Ascending aorta (tissue), 2 donors: ENCODE measurements at regions not wholly inside any gene's neighbourhood (a gene's known extent, or its start where the extent isn't known, plus 50 kb on each side); places are given as distances from the start of the nearest gene placed in this dataset.

Experiments
- DNase-seq, 2 donors: peaks; one replicate each; pipeline ENCODE4 v3.0.0-alpha.2; 2019; ENCODE audit warnings: low spot score in 2 of 2
- H3K27ac ChIP-seq, 2 donors: fragments of 200-600 bp; sonication (generic); one replicate each; pipeline ENCODE4 v1.5.1; 2016 to 2017; ENCODE audit warnings: mild to moderate bottlenecking in 1 of 2
- H3K27me3 ChIP-seq: fragments of 200-600 bp; sonication (generic); one replicate; pipeline ENCODE4 v1.5.1; 2017
- H3K36me3 ChIP-seq, 2 donors: fragments of 200-600 bp; sonication (generic); one replicate each; pipeline ENCODE4 v1.5.1; 2016
- H3K4me1 ChIP-seq, 2 donors: fragments of 200-600 bp; sonication (generic); one replicate each; pipeline ENCODE4 v1.5.1; 2016 to 2017; ENCODE audit warnings: mild to moderate bottlenecking in 1 of 2
- H3K4me3 ChIP-seq, 2 donors: fragments of 200-600 bp; sonication (generic); one replicate each; pipeline ENCODE4 v1.5.1; 2016 to 2017; ENCODE audit warnings: mild to moderate bottlenecking in 1 of 2
- H3K9me3 ChIP-seq, 2 donors: fragments of 200-600 bp; sonication (generic); one replicate each; pipeline ENCODE4 v1.5.1; 2016
- CTCF ChIP-seq, 3 experiments: fragments of 200-600 bp in 2 of 3; fragments of 450-650 bp in 1 of 3; sonication (generic) in 2 of 3; IDR thresholded peaks; one replicate each; pipeline ENCODE4 v1.5.1; 2016 to 2019; ENCODE audit warnings: antibody characterized with exemption in 3 of 3, mild to moderate bottlenecking in 1 of 3, moderate library complexity in 1 of 3
- intact Hi-C: fragments of 100-400 bp; cut with DNase I; formaldehyde crosslinking; loops from one replicate; pipeline ENCODE4 v1.15.1; 2023

- Histone ChIP-seq H3K4me3 (no peak overlapping the region), H3K36me3 (no peaks in the 10 kb centered on the region), H3K27me3 (no peaks in the 10 kb centered on the region), H3K4me1 (no peaks in the 10 kb centered on the region), H3K9me3 (no peaks in the 10 kb centered on the region), H3K27ac (no peak overlapping the region)
- no peak for DNase-seq
- no peak for TF ChIP-seq CTCF (IDR thresholded peaks at IDR 0.05)
- intact Hi-C loops = no loop called here
Measured at GRCh38 chr20:11248687-11249638, 575.2 kb upstream of the JAG1 start.

GRCh38 chr20:11249683-11250082, 575.9 kb upstream of the JAG1 start:
- no peak for DNase-seq
- no peak for TF ChIP-seq CTCF (IDR thresholded peaks at IDR 0.05)
- H3K4me1 ChIP-seq = no peaks in the 10 kb centered on the region
- no peaks in the 10 kb centered on the region for H3K27me3 ChIP-seq
- H3K27ac ChIP-seq = no peak overlapping the region
- H3K9me3 ChIP-seq = no peaks in the 10 kb centered on the region
- H3K36me3 ChIP-seq = no peaks in the 10 kb centered on the region
- intact Hi-C loops = no loop called here
- H3K4me3 ChIP-seq = no peak overlapping the region

GRCh38 chr20:11252447-11252846, 578.6 kb upstream of the JAG1 start:
- TF ChIP-seq CTCF (IDR thresholded peaks at IDR 0.05) = no peak
- H3K4me1 ChIP-seq = no peaks in the 10 kb centered on the region
- H3K36me3 ChIP-seq = no peaks in the 10 kb centered on the region
- H3K4me3 ChIP-seq = no peak overlapping the region
- no peak overlapping the region for H3K27ac ChIP-seq
- no peak for DNase-seq
- intact Hi-C loops = no loop called here
- H3K9me3 ChIP-seq = no peaks in the 10 kb centered on the region
- H3K27me3 ChIP-seq = no peaks in the 10 kb centered on the region

- intact Hi-C loops = no loop called here
Measured at GRCh38 chr20:11255455-11255854, 581.7 kb upstream of the JAG1 start.

GRCh38 chr20:11255860-11256259, 582.1 kb upstream of the JAG1 start:
- Histone ChIP-seq H3K4me3 (no peak overlapping the region), H3K9me3 (no peaks in the 10 kb centered on the region), H3K27ac (no peak overlapping the region), H3K4me1 (no peaks in the 10 kb centered on the region), H3K27me3 (no peaks in the 10 kb centered on the region), H3K36me3 (no peaks in the 10 kb centered on the region)
- intact Hi-C loops = no loop called here
- TF ChIP-seq CTCF (IDR thresholded peaks at IDR 0.05) = no peak
- no peak for DNase-seq

More at GRCh38 chr20:11255455-11255854, 581.7 kb upstream of the JAG1 start:
- no peak for DNase-seq
- no peak for TF ChIP-seq CTCF (IDR thresholded peaks at IDR 0.05)
- no peaks in the 10 kb centered on the region for H3K4me1 ChIP-seq
- H3K27ac ChIP-seq = no peak overlapping the region
- no peak overlapping the region for H3K4me3 ChIP-seq
- H3K27me3 ChIP-seq = no peaks in the 10 kb centered on the region
- H3K36me3 ChIP-seq = no peaks in the 10 kb centered on the region
- no peaks in the 10 kb centered on the region for H3K9me3 ChIP-seq
